Pancreas (tissue), 10 donors: ENCODE measurements at regions not wholly inside any gene's neighbourhood (a gene's known extent, or its start where the extent isn't known, plus 50 kb on each side); places are given as distances from the start of the nearest gene placed in this dataset.

Experiments used
- ATAC-seq, 4 donors: fragments of 200-7000 bp; cut with Tn5 transposase; one replicate each; pipeline versions ENCODE4 v1.8.0 to v1.9.1; 2020; ENCODE audit warnings: mild to moderate bottlenecking in 4 of 4, moderate library complexity in 4 of 4
- DNase-seq, 6 donors: peaks; one replicate each; pipeline ENCODE4 v3.0.0-alpha.2; 2020
- FAIRE-seq: peaks from 2 replicates; lab custom pipeline; 2012; peaks lifted over from hg19 to GRCh38; lab: Jason Lieb, UNC
- H3K27ac ChIP-seq, 4 donors: fragments of 200-600 bp; sonication (generic); 1 replicate in 3 of 4; 2 replicates in 1 of 4; pipeline versions ENCODE4 v1.5.0 to v1.8.0; 2020
- H3K27me3 ChIP-seq, 4 donors: fragments of 200-600 bp; one replicate each; pipeline ENCODE4 v1.8.0; 2021
- H3K36me3 ChIP-seq, 3 donors: fragments of 200-600 bp; sonication (generic) in 1 of 3; one replicate each; pipeline versions ENCODE4 v1.5.0 to v1.8.0; 2020 to 2021
- H3K4me1 ChIP-seq, 3 donors: fragments of 200-600 bp; one replicate each; pipeline ENCODE4 v1.8.0; 2021
- H3K4me3 ChIP-seq, 4 donors: fragments of 200-600 bp; sonication (generic) in 2 of 4; one replicate each; pipeline versions ENCODE4 v1.5.0 to v1.8.0; 2020 to 2021
- H3K9me3 ChIP-seq, 4 donors: fragments of 200-600 bp; one replicate each; pipeline ENCODE4 v1.8.0; 2021
- CTCF ChIP-seq, 4 donors: fragments of 200-600 bp; sonication (generic) in 3 of 4; IDR thresholded peaks; one replicate each; pipeline versions ENCODE4 v1.5.0 to v1.8.0; 2021; ENCODE audit warnings: antibody characterized with exemption in 4 of 4
- whole genome bisulfite sequencing, 2 donors: extraction: QIAGEN DNeasy Blood & Tissue Kit; methylation state at CpG; one replicate each; pipeline ENCODE4 v1.1.7; 2013; 5-methylcytosine and 5-hydroxymethylcytosine counted together
- intact Hi-C, 3 donors: fragments of 100-400 bp; cut with DNase I; formaldehyde crosslinking; loops; one replicate each; pipeline versions ENCODE4 v1.11.1 to v1.14.2; 2022
- donor health status: healthy with polysubstance abuse.
- donor health status: DM: no; HTN: no; CAD: no; lungs with moderate emphysema.
- donor health status: DM: no; HTN: no; CAD: no.
- donor health status: control.
- donor health status: control.
- donor health status: Bipolar disorder and iron deficiency.
- donor health status: DM: yes; HTN: yes; CAD: no.
- donor health status: DM: no; HTN: no; CAD: no.
- donor health status: DM: no; HTN: no; CAD: no.
- donor health status: DM: yes; HTN: yes; CAD: no.

- no peak for TF ChIP-seq CTCF (IDR thresholded peaks at IDR 0.05)
- Histone ChIP-seq H3K36me3 (no peaks in the 10 kb centered on the region), H3K9me3 (no peaks in the 10 kb centered on the region), H3K4me1 (no peaks in the 10 kb centered on the region), H3K27ac (no peak overlapping the region), H3K4me3 (no peak overlapping the region), H3K27me3 (no peaks in the 10 kb centered on the region)
- intact Hi-C loops = no loop called here
- 54 to 83% methylated on average over 1 of the region's 1 CpG for WGBS, 2 donors
- no peak for ATAC-seq
- FAIRE-seq = no peak
- no peak for DNase-seq
Observed at GRCh38 chr2:17086990-17087389, 421.4 kb upstream of the CYRIA start.

GRCh38 chr2:17085546-17086202 lies 420.0 kb upstream of the CYRIA start:
- H3K4me3 ChIP-seq = no peak overlapping the region
- no peak for TF ChIP-seq CTCF (IDR thresholded peaks at IDR 0.05)
- WGBS, 2 donors = 37 to 48% methylated on average over 2 of the region's 2 CpGs
- H3K27me3 ChIP-seq = no peaks in the 10 kb centered on the region
- H3K27ac ChIP-seq = no peak overlapping the region
- H3K4me1 ChIP-seq = no peaks in the 10 kb centered on the region
- H3K36me3 ChIP-seq = no peaks in the 10 kb centered on the region
- no peak for ATAC-seq
- no peak for DNase-seq
- no peak for FAIRE-seq
- H3K9me3 ChIP-seq = no peaks in the 10 kb centered on the region
- intact Hi-C loops = no loop called here

GRCh38 chr2:17084877-17085276 lies 419.2 kb upstream of the CYRIA start:
- Histone ChIP-seq H3K4me1 (no peaks in the 10 kb centered on the region), H3K27me3 (no peaks in the 10 kb centered on the region), H3K36me3 (no peaks in the 10 kb centered on the region), H3K27ac (no peak overlapping the region), H3K9me3 (no peaks in the 10 kb centered on the region), H3K4me3 (no peak overlapping the region)
- TF ChIP-seq CTCF (IDR thresholded peaks at IDR 0.05) = no peak
- intact Hi-C loops = no loop called here
- FAIRE-seq (no peak), ATAC-seq (no peak), DNase-seq (no peak)

- ATAC-seq = no peak
- FAIRE-seq = no peak
- intact Hi-C loops = no loop called here
- no peak for TF ChIP-seq CTCF (IDR thresholded peaks at IDR 0.05)
- WGBS, 2 donors = 67 to 68% methylated on average over 1 of the region's 1 CpG
- Histone ChIP-seq H3K27ac (no peak overlapping the region), H3K9me3 (no peaks in the 10 kb centered on the region), H3K27me3 (no peaks in the 10 kb centered on the region), H3K4me3 (no peak overlapping the region), H3K4me1 (no peaks in the 10 kb centered on the region), H3K36me3 (no peaks in the 10 kb centered on the region)
- no peak for DNase-seq
Observed at GRCh38 chr2:17083902-17084301, 418.3 kb upstream of the CYRIA start.

- no peaks in the 10 kb centered on the region for H3K9me3 ChIP-seq
- H3K4me3 ChIP-seq = no peak overlapping the region
- H3K27ac ChIP-seq = no peak overlapping the region
- FAIRE-seq (no peak), ATAC-seq (no peak), DNase-seq (no peak)
- H3K36me3 ChIP-seq = no peaks in the 10 kb centered on the region
- intact Hi-C loops = no loop called here
- H3K4me1 ChIP-seq = no peaks in the 10 kb centered on the region
- no peak for TF ChIP-seq CTCF (IDR thresholded peaks at IDR 0.05)
- H3K27me3 ChIP-seq = no peaks in the 10 kb centered on the region
Observed at GRCh38 chr2:17079262-17079661, 413.6 kb upstream of the CYRIA start.
